NB4 (cell line): ENCODE measurements at regions not wholly inside any gene's neighbourhood (a gene's known extent, or its start where the extent isn't known, plus 50 kb on each side); places are given as distances from the start of the nearest gene placed in this dataset.

Experiments
- DNase-seq: peaks from one replicate; pipeline ENCODE4 v3.0.0; 2010; ENCODE audit warnings: low read depth
- H3K4me3 ChIP-seq: one replicate; pipeline ENCODE4 v1.5.1; 2011; ENCODE audit warnings: mild to moderate bottlenecking, low read depth, low read length, moderate library complexity
- MAX ChIP-seq: IDR thresholded peaks from 2 replicates; pipeline ENCODE4 v1.6.1; 2011; ENCODE audit warnings: low read depth, low read length
- MYC ChIP-seq: IDR thresholded peaks from 2 replicates; pipeline ENCODE4 v1.6.1; 2011; ENCODE audit warnings: low read depth, low read length
- POLR2A ChIP-seq: IDR thresholded peaks from 2 replicates; pipeline ENCODE4 v1.6.1; 2011; ENCODE audit warnings: mild to moderate bottlenecking; ENCODE audit not compliant: insufficient read length; ENCODE audit errors: extremely low read depth
- TF ChIP-seq, protein P1 (sequence below): IDR thresholded peaks from one replicate; pipeline ENCODE4 v1.5.1; 2012; ENCODE audit warnings: low read depth, low read length

- H3K4me3 ChIP-seq = no peak overlapping the region
- TF ChIP-seq POLR2A (no peak), MYC (no peak), MAX (no peak)
- TF ChIP-seq, protein P1, sequence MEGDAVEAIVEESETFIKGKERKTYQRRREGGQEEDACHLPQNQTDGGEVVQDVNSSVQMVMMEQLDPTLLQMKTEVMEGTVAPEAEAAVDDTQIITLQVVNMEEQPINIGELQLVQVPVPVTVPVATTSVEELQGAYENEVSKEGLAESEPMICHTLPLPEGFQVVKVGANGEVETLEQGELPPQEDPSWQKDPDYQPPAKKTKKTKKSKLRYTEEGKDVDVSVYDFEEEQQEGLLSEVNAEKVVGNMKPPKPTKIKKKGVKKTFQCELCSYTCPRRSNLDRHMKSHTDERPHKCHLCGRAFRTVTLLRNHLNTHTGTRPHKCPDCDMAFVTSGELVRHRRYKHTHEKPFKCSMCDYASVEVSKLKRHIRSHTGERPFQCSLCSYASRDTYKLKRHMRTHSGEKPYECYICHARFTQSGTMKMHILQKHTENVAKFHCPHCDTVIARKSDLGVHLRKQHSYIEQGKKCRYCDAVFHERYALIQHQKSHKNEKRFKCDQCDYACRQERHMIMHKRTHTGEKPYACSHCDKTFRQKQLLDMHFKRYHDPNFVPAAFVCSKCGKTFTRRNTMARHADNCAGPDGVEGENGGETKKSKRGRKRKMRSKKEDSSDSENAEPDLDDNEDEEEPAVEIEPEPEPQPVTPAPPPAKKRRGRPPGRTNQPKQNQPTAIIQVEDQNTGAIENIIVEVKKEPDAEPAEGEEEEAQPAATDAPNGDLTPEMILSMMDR = no peak
- DNase-seq = no peak
Observed at GRCh38 chr3:102174832-102175374, 259.9 kb upstream of the ZPLD1 start.

DNA sequence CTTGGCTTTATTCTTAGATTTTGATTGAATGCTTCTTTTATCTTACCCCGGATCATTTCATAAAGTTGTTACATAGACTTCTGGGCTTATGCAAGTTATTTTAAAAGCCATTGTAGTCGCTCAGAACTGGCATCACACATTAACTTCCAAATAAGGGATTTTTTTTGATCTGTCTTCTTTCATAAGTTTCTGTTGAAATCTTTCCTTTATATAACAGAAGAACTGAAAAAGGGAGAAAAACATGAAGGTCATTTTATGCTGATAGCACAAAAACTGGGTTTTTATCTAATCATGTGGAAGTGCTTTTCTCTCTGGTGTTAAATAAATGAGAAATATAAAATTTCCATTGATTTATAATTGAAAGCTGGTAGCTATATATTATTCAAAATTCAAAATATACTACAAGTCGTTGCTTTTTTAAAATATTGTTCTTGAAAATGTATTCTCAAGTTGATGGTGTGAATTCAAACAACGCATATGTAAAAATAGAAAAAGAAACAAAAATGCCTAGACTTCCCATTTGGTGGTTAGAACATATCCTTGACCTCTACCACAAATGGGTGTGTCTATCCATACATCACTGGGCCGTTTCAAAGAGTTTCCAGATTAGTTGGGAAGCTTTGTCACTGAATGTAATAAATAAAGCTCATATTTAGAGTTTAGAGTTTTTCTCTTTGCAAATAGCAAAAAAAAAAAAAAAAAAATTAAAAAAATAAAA is 258.3 kb upstream of the ZPLD1 start:
- no peak for DNase-seq
- TF ChIP-seq MYC (no peak), POLR2A (no peak), MAX (no peak)
- TF ChIP-seq, protein P1 = no peak
- no peak overlapping the region for H3K4me3 ChIP-seq

- TF ChIP-seq, protein P1 = no peak
- TF ChIP-seq MAX = no peak
- TF ChIP-seq MYC = no peak
- TF ChIP-seq POLR2A = no peak
- no peak overlapping the region for H3K4me3 ChIP-seq
- DNase-seq = no peak
Observed at GRCh38 chr3:102177075-102177755, 257.6 kb upstream of the ZPLD1 start.

- H3K4me3 ChIP-seq = no peak overlapping the region
- TF ChIP-seq POLR2A (no peak), MAX (no peak), MYC (no peak)
- TF ChIP-seq, protein P1 = no peak
- DNase-seq = no peak
Observed at GRCh38 chr3:102178817-102179216, 256.0 kb upstream of the ZPLD1 start.

- TF ChIP-seq MAX = no peak
- no peak for TF ChIP-seq MYC
- TF ChIP-seq, protein P1 = no peak
- TF ChIP-seq POLR2A = no peak
- DNase-seq = no peak
- no peak overlapping the region for H3K4me3 ChIP-seq
Observed at GRCh38 chr3:102179326-102180177, 255.3 kb upstream of the ZPLD1 start.
